Fibroblast of lung (primary cell): ENCODE measurements at regions not wholly inside any gene's neighbourhood (a gene's known extent, or its start where the extent isn't known, plus 50 kb on each side); places are given as distances from the start of the nearest gene placed in this dataset.
"Not testable (repeated sequence)": the region's sequence is repeated elsewhere in the genome, so short reads cannot be mapped to it uniquely, and the experiment has no call there.

Source experiments
- DNase-seq, 2 donors: peaks; one replicate each; pipeline versions ENCODE4 v3.0.0 to v3.0.0-alpha.2; 2010; ENCODE audit warnings: low read depth in 2 of 2
- H2AFZ ChIP-seq: 2 replicates; pipeline ENCODE4 v1.5.1; 2012; ENCODE audit warnings: low read length, control low read depth, inconsistent platforms
- H3K27ac ChIP-seq: 2 replicates; pipeline ENCODE4 v1.5.1; 2011; ENCODE audit warnings: low read length, control low read depth; ENCODE audit not compliant: insufficient read depth
- H3K27me3 ChIP-seq: 2 replicates; pipeline ENCODE4 v1.5.1; 2011; ENCODE audit warnings: mild to moderate bottlenecking, low read length; ENCODE audit not compliant: control insufficient read depth, insufficient read depth
- H3K36me3 ChIP-seq: 2 replicates; pipeline ENCODE4 v1.5.1; 2011; ENCODE audit warnings: low read length; ENCODE audit not compliant: control insufficient read depth, insufficient read depth
- H3K4me1 ChIP-seq: 2 replicates; pipeline ENCODE4 v1.5.1; 2011; ENCODE audit warnings: low read length; ENCODE audit not compliant: control insufficient read depth, insufficient read depth; ENCODE audit errors: extremely low read depth
- H3K4me2 ChIP-seq: 2 replicates; pipeline ENCODE4 v1.5.1; 2011; ENCODE audit warnings: low read length, control low read depth; ENCODE audit not compliant: insufficient read depth; ENCODE audit errors: extremely low read depth
- H3K4me3 ChIP-seq, 4 experiments: fragments of 200-600 bp in 1 of 4; sonication (generic) in 1 of 4; replicated peaks in 1 of 4; 2 replicates each; pipeline ENCODE4 v1.5.1; 2011 to 2016; ENCODE audit warnings: low read length in 4 of 4, low read depth in 3 of 4, mild to moderate bottlenecking in 3 of 4, control low read depth in 2 of 4, inconsistent platforms in 1 of 4, mixed read lengths in 1 of 4; ENCODE audit not compliant: insufficient read depth in 1 of 4; ENCODE audit errors: control extremely low read depth in 1 of 4
- H3K79me2 ChIP-seq: 2 replicates; pipeline ENCODE4 v1.5.1; 2012; ENCODE audit warnings: mild to moderate bottlenecking, low read length, inconsistent platforms; ENCODE audit not compliant: control insufficient read depth, insufficient read depth
- H3K9ac ChIP-seq: 2 replicates; pipeline ENCODE4 v1.5.1; 2011; ENCODE audit warnings: mild to moderate bottlenecking, low read length, control low read depth; ENCODE audit not compliant: insufficient read depth
- H3K9me3 ChIP-seq: 2 replicates; pipeline ENCODE4 v1.5.1; 2012; ENCODE audit warnings: low read depth, low read length; ENCODE audit not compliant: control insufficient read depth, insufficient read depth
- H4K20me1 ChIP-seq: 2 replicates; pipeline ENCODE4 v1.5.1; 2011; ENCODE audit warnings: low read length; ENCODE audit not compliant: control insufficient read depth, insufficient read depth; ENCODE audit errors: extremely low read depth
- EZH2 ChIP-seq: IDR thresholded peaks from 2 replicates; pipeline ENCODE4 v1.5.1; 2012; ENCODE audit warnings: low read length, control low read depth, mild to moderate bottlenecking; ENCODE audit errors: missing control alignments
- TF ChIP-seq, protein P1 (sequence below), 2 donors: IDR thresholded peaks in 1 of 2; conservative IDR thresholded peaks in 1 of 2; 1 replicate in 1 of 2; 2 replicates in 1 of 2; pipeline ENCODE4 v1.5.1; 2011 to 2012; ENCODE audit warnings: low read length in 2 of 2, control low read depth in 1 of 2, inconsistent platforms in 1 of 2, low read depth in 1 of 2, mild to moderate bottlenecking in 1 of 2

- no peak for DNase-seq
- Histone ChIP-seq H3K4me2 (no peak overlapping the region), H3K9me3 (no peaks in the 10 kb centered on the region), H3K4me1 (no peaks in the 10 kb centered on the region), H3K79me2 (no peaks in the 10 kb centered on the region), H3K27ac (no peak overlapping the region), H3K9ac (no peak overlapping the region), H3K4me3 (no peak overlapping the region), H2AFZ (no peak overlapping the region), H4K20me1 (no peaks in the 10 kb centered on the region), H3K27me3 (no peaks in the 10 kb centered on the region), H3K36me3 (no peaks in the 10 kb centered on the region)
- no peak for TF ChIP-seq EZH2
- TF ChIP-seq, protein P1, sequence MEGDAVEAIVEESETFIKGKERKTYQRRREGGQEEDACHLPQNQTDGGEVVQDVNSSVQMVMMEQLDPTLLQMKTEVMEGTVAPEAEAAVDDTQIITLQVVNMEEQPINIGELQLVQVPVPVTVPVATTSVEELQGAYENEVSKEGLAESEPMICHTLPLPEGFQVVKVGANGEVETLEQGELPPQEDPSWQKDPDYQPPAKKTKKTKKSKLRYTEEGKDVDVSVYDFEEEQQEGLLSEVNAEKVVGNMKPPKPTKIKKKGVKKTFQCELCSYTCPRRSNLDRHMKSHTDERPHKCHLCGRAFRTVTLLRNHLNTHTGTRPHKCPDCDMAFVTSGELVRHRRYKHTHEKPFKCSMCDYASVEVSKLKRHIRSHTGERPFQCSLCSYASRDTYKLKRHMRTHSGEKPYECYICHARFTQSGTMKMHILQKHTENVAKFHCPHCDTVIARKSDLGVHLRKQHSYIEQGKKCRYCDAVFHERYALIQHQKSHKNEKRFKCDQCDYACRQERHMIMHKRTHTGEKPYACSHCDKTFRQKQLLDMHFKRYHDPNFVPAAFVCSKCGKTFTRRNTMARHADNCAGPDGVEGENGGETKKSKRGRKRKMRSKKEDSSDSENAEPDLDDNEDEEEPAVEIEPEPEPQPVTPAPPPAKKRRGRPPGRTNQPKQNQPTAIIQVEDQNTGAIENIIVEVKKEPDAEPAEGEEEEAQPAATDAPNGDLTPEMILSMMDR (conservative IDR thresholded peaks at IDR 0.05 in 1 of 2, IDR thresholded peaks at IDR 0.05 in 1 of 2; ENCODE audit: low read depth in 1 of 2, low read length in 2 of 2) = no peak
Measured at GRCh38 chr14:82811246-82811645, 1277.6 kb upstream of the SEL1L start.

DNA sequence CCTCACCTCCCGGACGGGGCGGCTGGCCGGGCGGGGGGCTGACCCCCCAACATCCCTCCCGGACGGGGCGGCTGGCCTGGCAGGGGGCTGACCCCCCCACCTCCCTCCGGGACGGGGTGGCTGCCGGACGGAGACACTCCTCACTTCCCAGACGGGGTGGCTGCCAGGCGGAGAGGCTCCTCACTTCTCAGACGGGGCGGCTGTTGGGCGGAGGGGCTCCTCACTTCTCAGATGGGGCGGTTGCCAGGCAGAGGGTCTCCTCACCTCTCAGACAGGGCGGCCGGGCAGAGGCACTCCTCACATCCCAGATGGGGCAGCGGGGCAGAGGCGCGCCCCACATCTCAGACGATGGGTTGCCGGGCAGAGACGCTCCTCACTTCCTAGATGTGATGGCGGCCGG is 1280.7 kb upstream of the SEL1L start:
- not testable (repeated sequence) for H3K9ac ChIP-seq, H3K79me2 ChIP-seq, H2AFZ ChIP-seq, H4K20me1 ChIP-seq, H3K27me3 ChIP-seq, H3K4me3 ChIP-seq, H3K36me3 ChIP-seq, DNase-seq, H3K4me1 ChIP-seq, H3K27ac ChIP-seq, H3K9me3 ChIP-seq, H3K4me2 ChIP-seq

GRCh38 chr14:82830596-82830995 is 1296.9 kb upstream of the SEL1L start:
- H3K27ac ChIP-seq = no peak overlapping the region
- no peak for TF ChIP-seq EZH2
- TF ChIP-seq, protein P1 (conservative IDR thresholded peaks at IDR 0.05 in 1 of 2, IDR thresholded peaks at IDR 0.05 in 1 of 2; ENCODE audit: low read depth in 1 of 2, low read length in 2 of 2) = no peak
- H3K27me3 ChIP-seq = no peaks in the 10 kb centered on the region
- H3K4me1 ChIP-seq = no peaks in the 10 kb centered on the region
- no peaks in the 10 kb centered on the region for H3K9me3 ChIP-seq
- no peak overlapping the region for H3K9ac ChIP-seq
- no peak overlapping the region for H3K4me2 ChIP-seq
- no peak for DNase-seq
- no peaks in the 10 kb centered on the region for H3K36me3 ChIP-seq
- no peak overlapping the region for H2AFZ ChIP-seq
- no peaks in the 10 kb centered on the region for H3K79me2 ChIP-seq
- no peaks in the 10 kb centered on the region for H4K20me1 ChIP-seq
- H3K4me3 ChIP-seq = no peak overlapping the region
